ENCODE measurements at regions not wholly inside any gene's neighbourhood (a gene's known extent, or its start where the extent isn't known, plus 50 kb on each side); places are given as distances from the start of the nearest gene placed in this dataset.

- H3K4me3 ChIP-seq (ENCODE audit: insufficient read depth, low read length, poor library complexity, severe bottlenecking): no peak overlapping the region
- no peak overlapping the region for H2AFZ ChIP-seq (ENCODE audit: low read depth, low read length, severe bottlenecking)
- H3K9ac ChIP-seq (ENCODE audit: low read length): no peak overlapping the region
- no peaks in the 10 kb centered on the region for H3K36me3 ChIP-seq (ENCODE audit: low read length)
- H3K27me3 ChIP-seq (ENCODE audit: low read length): no peaks in the 10 kb centered on the region
- no peak overlapping the region for H3K4me2 ChIP-seq (ENCODE audit: low read depth, low read length, poor library complexity, severe bottlenecking)
- H3K27ac ChIP-seq (ENCODE audit: low read depth, low read length): no peak overlapping the region
- no peaks in the 10 kb centered on the region for H3K79me2 ChIP-seq (ENCODE audit: insufficient read depth, low read length)
- H4K20me1 ChIP-seq (ENCODE audit: low read depth, low read length): no peaks in the 10 kb centered on the region
- no peak for TF ChIP-seq CTCF (IDR thresholded peaks at IDR 0.05; ENCODE audit: insufficient read depth, low read length, poor library complexity, severe bottlenecking)
- no peaks in the 10 kb centered on the region for H3F3A ChIP-seq (ENCODE audit: insufficient read depth)
- no peaks in the 10 kb centered on the region for H3K9me2 ChIP-seq (replicated peaks; ENCODE audit: insufficient read depth, low read length)
- no peaks in the 10 kb centered on the region for H3K9me3 ChIP-seq (ENCODE audit: insufficient read depth, low read length)
These were observed 145.3 kb upstream of the ROPN1 start for GRCh38 chr3:124137216-124137615.

- Histone ChIP-seq H3K9ac (ENCODE audit: low read length) (no peak overlapping the region), H3K9me3 (ENCODE audit: insufficient read depth, low read length) (no peaks in the 10 kb centered on the region), H3F3A (ENCODE audit: insufficient read depth) (no peaks in the 10 kb centered on the region), H3K79me2 (ENCODE audit: insufficient read depth, low read length) (no peaks in the 10 kb centered on the region), H4K20me1 (ENCODE audit: low read depth, low read length) (no peaks in the 10 kb centered on the region), H2AFZ (ENCODE audit: low read depth, low read length, severe bottlenecking) (no peak overlapping the region), H3K9me2 (replicated peaks; ENCODE audit: insufficient read depth, low read length) (no peaks in the 10 kb centered on the region), H3K27ac (ENCODE audit: low read depth, low read length) (no peak overlapping the region), H3K27me3 (ENCODE audit: low read length) (no peaks in the 10 kb centered on the region), H3K4me3 (ENCODE audit: insufficient read depth, low read length, poor library complexity, severe bottlenecking) (no peak overlapping the region), H3K36me3 (ENCODE audit: low read length) (no peaks in the 10 kb centered on the region), H3K4me2 (ENCODE audit: low read depth, low read length, poor library complexity, severe bottlenecking) (no peak overlapping the region)
- no peak for TF ChIP-seq CTCF (IDR thresholded peaks at IDR 0.05; ENCODE audit: insufficient read depth, low read length, poor library complexity, severe bottlenecking)
- TF ChIP-seq EZH2phosphoT487 (conservative IDR thresholded peaks at IDR 0.05; ENCODE audit: low read length): no peak
These were observed 146.2 kb upstream of the ROPN1 start for GRCh38 chr3:124138148-124138547.

GRCh38 chr3:124140746-124141145 is 148.8 kb upstream of the ROPN1 start:
- Histone ChIP-seq H3K79me2 (ENCODE audit: insufficient read depth, low read length) (no peaks in the 10 kb centered on the region), H3K9me3 (ENCODE audit: insufficient read depth, low read length) (no peaks in the 10 kb centered on the region), H3F3A (ENCODE audit: insufficient read depth) (no peaks in the 10 kb centered on the region), H2AFZ (ENCODE audit: low read depth, low read length, severe bottlenecking) (no peak overlapping the region), H3K9me2 (replicated peaks; ENCODE audit: insufficient read depth, low read length) (no peaks in the 10 kb centered on the region), H3K4me3 (ENCODE audit: insufficient read depth, low read length, poor library complexity, severe bottlenecking) (no peak overlapping the region), H3K36me3 (ENCODE audit: low read length) (no peaks in the 10 kb centered on the region), H3K4me2 (ENCODE audit: low read depth, low read length, poor library complexity, severe bottlenecking) (no peak overlapping the region), H3K27ac (ENCODE audit: low read depth, low read length) (no peak overlapping the region), H3K27me3 (ENCODE audit: low read length) (no peaks in the 10 kb centered on the region), H3K9ac (ENCODE audit: low read length) (no peak overlapping the region), H4K20me1 (ENCODE audit: low read depth, low read length) (no peaks in the 10 kb centered on the region)
- no peak for TF ChIP-seq CTCF (IDR thresholded peaks at IDR 0.05; ENCODE audit: insufficient read depth, low read length, poor library complexity, severe bottlenecking)
- no peak for TF ChIP-seq EZH2phosphoT487 (conservative IDR thresholded peaks at IDR 0.05; ENCODE audit: low read length)

Data from SU-DHL-6 (cell line).